NB4 (cell line): ENCODE measurements at regions not wholly inside any gene's neighbourhood (a gene's known extent, or its start where the extent isn't known, plus 50 kb on each side); places are given as distances from the start of the nearest gene placed in this dataset.

ENCODE experiments used
- DNase-seq: peaks from one replicate; pipeline ENCODE4 v3.0.0; 2010; ENCODE audit warnings: low read depth
- H3K4me3 ChIP-seq: one replicate; pipeline ENCODE4 v1.5.1; 2011; ENCODE audit warnings: mild to moderate bottlenecking, low read depth, low read length, moderate library complexity
- CTCF ChIP-seq: IDR thresholded peaks from one replicate; pipeline ENCODE4 v1.5.1; 2012; ENCODE audit warnings: low read depth, low read length
- MAX ChIP-seq: IDR thresholded peaks from 2 replicates; pipeline ENCODE4 v1.6.1; 2011; ENCODE audit warnings: low read depth, low read length
- MYC ChIP-seq: IDR thresholded peaks from 2 replicates; pipeline ENCODE4 v1.6.1; 2011; ENCODE audit warnings: low read depth, low read length
- POLR2A ChIP-seq: IDR thresholded peaks from 2 replicates; pipeline ENCODE4 v1.6.1; 2011; ENCODE audit warnings: mild to moderate bottlenecking; ENCODE audit not compliant: insufficient read length; ENCODE audit errors: extremely low read depth

DNA sequence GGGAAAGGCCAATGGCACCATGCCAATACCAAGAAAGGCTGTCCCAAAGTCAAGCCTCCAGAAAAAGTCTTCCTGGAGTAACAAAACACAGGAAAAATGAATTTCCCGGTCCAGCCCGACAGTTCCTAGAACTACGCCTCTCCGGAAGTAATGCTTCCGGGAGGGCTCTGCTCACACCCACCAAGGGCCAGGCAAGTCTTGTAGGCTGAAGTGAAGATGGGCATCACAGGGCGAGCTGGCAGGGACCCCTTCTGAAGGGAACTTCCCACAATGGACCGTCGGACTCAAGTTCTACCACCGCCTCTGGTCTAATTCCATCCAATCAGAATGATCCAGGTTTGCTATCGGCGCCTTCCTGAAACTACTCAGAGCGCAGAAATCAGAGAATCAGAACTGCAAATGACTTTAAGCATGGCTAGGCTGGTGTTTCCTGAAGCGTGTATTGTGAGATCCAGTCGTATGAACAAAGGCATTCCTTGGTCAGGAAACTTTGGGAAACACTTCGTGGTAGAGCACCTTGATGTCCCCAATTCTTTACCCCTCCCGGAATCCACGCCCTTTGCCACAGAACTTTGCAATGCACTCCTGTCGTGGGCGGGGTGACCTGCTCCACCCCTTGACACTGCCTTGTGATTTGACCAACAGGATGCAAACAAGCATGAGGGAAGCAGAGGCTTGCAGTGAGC lies 127.8 kb downstream of the BCOR start:
- DNase-seq: no peak
- H3K4me3 ChIP-seq: no peak overlapping the region
- TF ChIP-seq MAX: no peak
- no peak for TF ChIP-seq POLR2A
- TF ChIP-seq CTCF: no peak

GRCh38 chrX:39971760-39972159 lies 126.0 kb downstream of the BCOR start:
- no peak for TF ChIP-seq MAX
- TF ChIP-seq MYC: no peak
- no peak for TF ChIP-seq CTCF
- no peak for TF ChIP-seq POLR2A
- DNase-seq: no peak
- no peak overlapping the region for H3K4me3 ChIP-seq

DNA sequence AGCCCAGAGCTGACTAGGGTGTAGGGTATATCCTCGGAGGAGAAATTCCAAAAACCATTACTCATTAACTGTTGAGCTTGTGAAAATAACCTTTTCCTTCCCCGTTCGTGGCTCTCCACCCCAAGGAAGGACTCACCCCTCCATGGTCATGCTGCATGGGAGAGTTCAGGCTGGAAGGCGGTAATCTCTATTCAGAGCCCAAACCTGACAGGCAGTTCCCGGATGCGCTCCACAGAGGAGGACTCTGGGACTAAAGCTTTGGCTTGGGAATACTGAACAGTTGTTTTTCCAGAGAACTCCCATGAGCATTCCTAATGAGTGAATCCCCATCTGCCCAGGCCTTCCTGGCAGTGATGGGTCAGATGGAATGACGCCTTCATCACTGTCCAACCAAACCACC lies 125.4 kb downstream of the BCOR start:
- TF ChIP-seq MYC: no peak
- TF ChIP-seq CTCF: no peak
- TF ChIP-seq MAX: no peak
- no peak for TF ChIP-seq POLR2A
- H3K4me3 ChIP-seq: no peak overlapping the region
- DNase-seq: no peak

DNA sequence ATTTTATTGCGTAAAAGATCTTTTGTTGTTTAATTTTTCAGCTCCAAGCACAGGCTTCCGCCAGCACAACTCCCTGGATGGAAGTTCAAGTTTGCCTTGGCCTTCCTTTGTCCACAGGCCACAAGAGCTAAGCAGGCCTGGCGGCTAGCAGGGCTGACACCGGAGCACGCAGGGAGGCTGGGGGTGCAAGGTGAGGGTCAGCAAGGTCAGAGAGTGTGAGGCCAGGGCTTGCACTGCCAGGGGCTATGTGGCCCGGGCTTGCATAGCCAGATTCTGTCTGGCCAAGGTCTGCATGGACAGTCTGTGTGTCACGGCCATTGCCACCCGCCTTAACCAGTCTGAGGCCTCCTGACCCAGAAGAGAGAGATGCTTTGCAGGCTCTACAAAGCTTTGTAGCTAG lies 123.9 kb downstream of the BCOR start:
- no peak for TF ChIP-seq MYC
- TF ChIP-seq CTCF: no peak
- TF ChIP-seq POLR2A: no peak
- no peak for TF ChIP-seq MAX
- no peak for DNase-seq
- H3K4me3 ChIP-seq: no peak overlapping the region

- no peak for TF ChIP-seq CTCF
- TF ChIP-seq POLR2A: no peak
- TF ChIP-seq MYC: no peak
- no peak for TF ChIP-seq MAX
- DNase-seq: no peak
- H3K4me3 ChIP-seq: no peak overlapping the region
Measured at GRCh38 chrX:39974270-39974669, 123.5 kb downstream of the BCOR start.
